GM18505 (cell line): ENCODE measurements at regions not wholly inside any gene's neighbourhood (a gene's known extent, or its start where the extent isn't known, plus 50 kb on each side); places are given as distances from the start of the nearest gene placed in this dataset.

Experiments
- ATAC-seq: cut with Tn5 transposase; IDR thresholded peaks from one replicate; pipeline ENCODE4 v1.9.1; 2021; ENCODE audit not compliant: unreplicated experiment
- POLR2A ChIP-seq: IDR thresholded peaks from 4 replicates; pipeline ENCODE4 v1.6.1; 2011; ENCODE audit warnings: borderline replicate concordance; ENCODE audit not compliant: insufficient read depth, insufficient read length; ENCODE audit errors: extremely low read depth

GRCh38 chrX:42686706-42687105 is 91.3 kb downstream of the PPP1R2C start:
- ATAC-seq: no peak
- no peak for TF ChIP-seq POLR2A

GRCh38 chrX:42686296-42686695 is 91.7 kb downstream of the PPP1R2C start:
- ATAC-seq: no peak
- TF ChIP-seq POLR2A: no peak

- no peak for ATAC-seq
- no peak for TF ChIP-seq POLR2A
Measured at GRCh38 chrX:42684065-42684464, 93.9 kb downstream of the PPP1R2C start.

- TF ChIP-seq POLR2A: no peak
Measured at GRCh38 chrX:42680666-42681065, 97.3 kb downstream of the PPP1R2C start.

GRCh38 chrX:42678133-42678532 is 99.8 kb downstream of the PPP1R2C start:
- ATAC-seq: no peak
- TF ChIP-seq POLR2A: no peak

More at GRCh38 chrX:42680666-42681065, 97.3 kb downstream of the PPP1R2C start:
- ATAC-seq: no peak

- ATAC-seq: no peak
- TF ChIP-seq POLR2A: no peak
Measured at GRCh38 chrX:42673301-42673810, 104.6 kb downstream of the PPP1R2C start.

GRCh38 chrX:42664680-42665079 is 113.3 kb downstream of the PPP1R2C start:
- ATAC-seq: no peak

GRCh38 chrX:42628471-42628870 is 149.5 kb downstream of the PPP1R2C start:
- no peak for TF ChIP-seq POLR2A
- ATAC-seq: no peak

More at GRCh38 chrX:42664680-42665079, 113.3 kb downstream of the PPP1R2C start:
- no peak for TF ChIP-seq POLR2A

GRCh38 chrX:42627891-42628290 is 150.1 kb downstream of the PPP1R2C start:
- TF ChIP-seq POLR2A: no peak
- ATAC-seq: no peak

GRCh38 chrX:42624524-42624923 is 153.4 kb downstream of the PPP1R2C start:
- no peak for ATAC-seq
- TF ChIP-seq POLR2A: no peak

GRCh38 chrX:42619068-42619467 is 158.9 kb downstream of the PPP1R2C start:
- no peak for TF ChIP-seq POLR2A
- ATAC-seq: no peak

- ATAC-seq: no peak
- TF ChIP-seq POLR2A: no peak
Measured at GRCh38 chrX:42616981-42617380, 161.0 kb downstream of the PPP1R2C start.

- no peak for TF ChIP-seq POLR2A
- ATAC-seq: no peak
Measured at GRCh38 chrX:42615161-42615563, 162.8 kb downstream of the PPP1R2C start.

GRCh38 chrX:42606591-42606990 is 171.4 kb downstream of the PPP1R2C start:
- ATAC-seq: no peak
- TF ChIP-seq POLR2A: no peak

- no peak for TF ChIP-seq POLR2A
- ATAC-seq: no peak
Measured at GRCh38 chrX:42604302-42604701, 173.7 kb downstream of the PPP1R2C start.
